ENCODE measurements at regions not wholly inside any gene's neighbourhood (a gene's known extent, or its start where the extent isn't known, plus 50 kb on each side); places are given as distances from the start of the nearest gene placed in this dataset.

DNA sequence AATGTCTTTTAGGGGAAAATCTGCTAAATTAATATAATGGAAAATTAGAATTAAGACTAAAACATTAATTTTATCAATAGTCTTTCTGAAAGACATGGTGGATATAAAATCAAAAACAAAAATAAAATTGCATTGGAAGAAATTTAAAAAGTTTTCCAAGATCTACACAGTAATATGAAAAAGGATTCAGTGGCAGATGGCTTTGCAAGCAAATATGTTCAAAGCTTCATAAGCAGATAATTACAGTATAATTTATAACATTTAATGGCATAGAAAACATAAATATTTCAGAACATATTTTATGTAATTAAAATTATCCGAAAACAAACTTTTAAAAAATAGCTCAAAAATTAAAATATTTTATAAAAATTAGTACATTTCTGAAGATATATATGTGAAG is 512.4 kb upstream of the CYLC2 start:
- Histone ChIP-seq H3K27me3 (ENCODE audit: control insufficient read depth in 1 of 2, insufficient read depth in 2 of 2, low read length in 2 of 2) (no peaks in the 10 kb centered on the region), H3K9me3 (ENCODE audit: low read length) (no peaks in the 10 kb centered on the region), H3K4me3 (replicated peaks in 1 of 3; ENCODE audit: insufficient read depth in 1 of 3, low read depth in 2 of 3, low read length in 3 of 3) (no peak overlapping the region), H3K4me1 (ENCODE audit: insufficient read depth, low read length) (no peaks in the 10 kb centered on the region), H4K20me1 (ENCODE audit: insufficient read depth, low read length) (no peaks in the 10 kb centered on the region), H3K27ac (ENCODE audit: extremely low read length, insufficient read depth, low read length) (no peak overlapping the region), H3K4me2 (ENCODE audit: low read depth, low read length) (no peak overlapping the region), H2AFZ (ENCODE audit: low read length) (no peak overlapping the region), H3K36me3 (replicated peaks in 1 of 2; ENCODE audit: control insufficient read depth in 1 of 2, insufficient read depth in 2 of 2, low read length in 2 of 2) (no peaks in the 10 kb centered on the region), H3K9ac (ENCODE audit: insufficient read depth, low read depth, low read length) (no peak overlapping the region), H3K79me2 (ENCODE audit: insufficient read depth, low read length) (no peaks in the 10 kb centered on the region)
- FAIRE-seq = no peak
- intact Hi-C loops (cut with micrococcal nuclease; ENCODE audit: unreplicated experiment) (no loop called here), in situ Hi-C loops (cut with HindIII; ENCODE audit: extremely low pct_ligation_motif_present, low pct_unique_long_range_greater_than_20kb) (no loop called here)
- BruUV-seq (replicated peaks) = no TSS peak
- ATAC-seq = no peak
- ChIA-PET POLR2A (no interaction called here), CTCF (ENCODE audit: low intra/inter-chr PET ratio, low total read pairs) (no interaction called here)
- no peak for DNase-seq (ENCODE audit: low spot score)
- 0% methylated on average over 1 of the region's 1 CpG for WGBS (ENCODE audit: low lambda C conversion rate)
- no peak for TF ChIP-seq TCF12 (IDR thresholded peaks at IDR 0.05)
- TF ChIP-seq TCF12 (CRISPR knock-in tag; IDR thresholded peaks at IDR 0.05) = no peak
- TF ChIP-seq PHF5A (CRISPR knock-in tag; IDR thresholded peaks at IDR 0.05; ENCODE audit: low read depth, unreplicated experiment) = no peak
- TF ChIP-seq, protein P1, sequence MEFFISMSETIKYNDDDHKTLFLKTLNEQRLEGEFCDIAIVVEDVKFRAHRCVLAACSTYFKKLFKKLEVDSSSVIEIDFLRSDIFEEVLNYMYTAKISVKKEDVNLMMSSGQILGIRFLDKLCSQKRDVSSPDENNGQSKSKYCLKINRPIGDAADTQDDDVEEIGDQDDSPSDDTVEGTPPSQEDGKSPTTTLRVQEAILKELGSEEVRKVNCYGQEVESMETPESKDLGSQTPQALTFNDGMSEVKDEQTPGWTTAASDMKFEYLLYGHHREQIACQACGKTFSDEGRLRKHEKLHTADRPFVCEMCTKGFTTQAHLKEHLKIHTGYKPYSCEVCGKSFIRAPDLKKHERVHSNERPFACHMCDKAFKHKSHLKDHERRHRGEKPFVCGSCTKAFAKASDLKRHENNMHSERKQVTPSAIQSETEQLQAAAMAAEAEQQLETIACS (CRISPR knock-in tag; IDR thresholded peaks at IDR 0.05) = no peak
- no peak for TF ChIP-seq ZNF235 (CRISPR knock-in tag; IDR thresholded peaks at IDR 0.05; ENCODE audit: borderline replicate concordance)
- TF ChIP-seq, protein P2, sequence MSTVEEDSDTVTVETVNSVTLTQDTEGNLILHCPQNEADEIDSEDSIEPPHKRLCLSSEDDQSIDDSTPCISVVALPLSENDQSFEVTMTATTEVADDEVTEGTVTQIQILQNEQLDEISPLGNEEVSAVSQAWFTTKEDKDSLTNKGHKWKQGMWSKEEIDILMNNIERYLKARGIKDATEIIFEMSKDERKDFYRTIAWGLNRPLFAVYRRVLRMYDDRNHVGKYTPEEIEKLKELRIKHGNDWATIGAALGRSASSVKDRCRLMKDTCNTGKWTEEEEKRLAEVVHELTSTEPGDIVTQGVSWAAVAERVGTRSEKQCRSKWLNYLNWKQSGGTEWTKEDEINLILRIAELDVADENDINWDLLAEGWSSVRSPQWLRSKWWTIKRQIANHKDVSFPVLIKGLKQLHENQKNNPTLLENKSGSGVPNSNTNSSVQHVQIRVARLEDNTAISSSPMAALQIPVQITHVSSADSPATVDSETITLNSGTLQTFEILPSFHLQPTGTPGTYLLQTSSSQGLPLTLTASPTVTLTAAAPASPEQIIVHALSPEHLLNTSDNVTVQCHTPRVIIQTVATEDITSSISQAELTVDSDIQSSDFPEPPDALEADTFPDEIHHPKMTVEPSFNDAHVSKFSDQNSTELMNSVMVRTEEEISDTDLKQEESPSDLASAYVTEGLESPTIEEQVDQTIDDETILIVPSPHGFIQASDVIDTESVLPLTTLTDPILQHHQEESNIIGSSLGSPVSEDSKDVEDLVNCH (CRISPR knock-in tag; IDR thresholded peaks at IDR 0.05) = no peak
- TF ChIP-seq, protein P3, sequence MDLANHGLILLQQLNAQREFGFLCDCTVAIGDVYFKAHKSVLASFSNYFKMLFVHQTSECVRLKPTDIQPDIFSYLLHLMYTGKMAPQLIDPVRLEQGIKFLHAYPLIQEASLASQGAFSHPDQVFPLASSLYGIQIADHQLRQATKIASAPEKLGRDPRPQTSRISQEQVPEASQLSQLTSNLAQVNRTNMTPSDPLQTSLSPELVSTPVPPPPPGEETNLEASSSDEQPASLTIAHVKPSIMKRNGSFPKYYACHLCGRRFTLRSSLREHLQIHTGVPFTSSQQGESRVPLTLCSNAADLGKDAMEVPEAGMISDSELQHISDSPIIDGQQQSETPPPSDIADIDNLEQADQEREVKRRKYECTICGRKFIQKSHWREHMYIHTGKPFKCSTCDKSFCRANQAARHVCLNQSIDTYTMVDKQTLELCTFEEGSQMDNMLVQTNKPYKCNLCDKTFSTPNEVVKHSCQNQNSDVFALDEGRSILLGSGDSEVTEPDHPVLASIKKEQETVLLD (CRISPR knock-in tag; IDR thresholded peaks at IDR 0.05; ENCODE audit: low read depth) = no peak
- TF ChIP-seq, protein P4, sequence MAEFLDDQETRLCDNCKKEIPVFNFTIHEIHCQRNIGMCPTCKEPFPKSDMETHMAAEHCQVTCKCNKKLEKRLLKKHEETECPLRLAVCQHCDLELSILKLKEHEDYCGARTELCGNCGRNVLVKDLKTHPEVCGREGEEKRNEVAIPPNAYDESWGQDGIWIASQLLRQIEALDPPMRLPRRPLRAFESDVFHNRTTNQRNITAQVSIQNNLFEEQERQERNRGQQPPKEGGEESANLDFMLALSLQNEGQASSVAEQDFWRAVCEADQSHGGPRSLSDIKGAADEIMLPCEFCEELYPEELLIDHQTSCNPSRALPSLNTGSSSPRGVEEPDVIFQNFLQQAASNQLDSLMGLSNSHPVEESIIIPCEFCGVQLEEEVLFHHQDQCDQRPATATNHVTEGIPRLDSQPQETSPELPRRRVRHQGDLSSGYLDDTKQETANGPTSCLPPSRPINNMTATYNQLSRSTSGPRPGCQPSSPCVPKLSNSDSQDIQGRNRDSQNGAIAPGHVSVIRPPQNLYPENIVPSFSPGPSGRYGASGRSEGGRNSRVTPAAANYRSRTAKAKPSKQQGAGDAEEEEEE (CRISPR knock-in tag; IDR thresholded peaks at IDR 0.05; ENCODE audit: borderline replicate concordance) = no peak
- TF ChIP-seq NR2F1 (CRISPR knock-in tag; IDR thresholded peaks at IDR 0.05) = no peak
- TF ChIP-seq, protein P5, sequence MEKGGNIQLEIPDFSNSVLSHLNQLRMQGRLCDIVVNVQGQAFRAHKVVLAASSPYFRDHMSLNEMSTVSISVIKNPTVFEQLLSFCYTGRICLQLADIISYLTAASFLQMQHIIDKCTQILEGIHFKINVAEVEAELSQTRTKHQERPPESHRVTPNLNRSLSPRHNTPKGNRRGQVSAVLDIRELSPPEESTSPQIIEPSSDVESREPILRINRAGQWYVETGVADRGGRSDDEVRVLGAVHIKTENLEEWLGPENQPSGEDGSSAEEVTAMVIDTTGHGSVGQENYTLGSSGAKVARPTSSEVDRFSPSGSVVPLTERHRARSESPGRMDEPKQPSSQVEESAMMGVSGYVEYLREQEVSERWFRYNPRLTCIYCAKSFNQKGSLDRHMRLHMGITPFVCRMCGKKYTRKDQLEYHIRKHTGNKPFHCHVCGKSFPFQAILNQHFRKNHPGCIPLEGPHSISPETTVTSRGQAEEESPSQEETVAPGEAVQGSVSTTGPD (CRISPR knock-in tag; IDR thresholded peaks at IDR 0.05) = no peak
- TF ChIP-seq ZNF451 (CRISPR knock-in tag; IDR thresholded peaks at IDR 0.05) = no peak
- no peak for TF ChIP-seq SMARCC2 (IDR thresholded peaks at IDR 0.05)
- TF ChIP-seq ZSCAN22 (CRISPR knock-in tag; IDR thresholded peaks at IDR 0.05) = no peak
- TF ChIP-seq, protein P6, sequence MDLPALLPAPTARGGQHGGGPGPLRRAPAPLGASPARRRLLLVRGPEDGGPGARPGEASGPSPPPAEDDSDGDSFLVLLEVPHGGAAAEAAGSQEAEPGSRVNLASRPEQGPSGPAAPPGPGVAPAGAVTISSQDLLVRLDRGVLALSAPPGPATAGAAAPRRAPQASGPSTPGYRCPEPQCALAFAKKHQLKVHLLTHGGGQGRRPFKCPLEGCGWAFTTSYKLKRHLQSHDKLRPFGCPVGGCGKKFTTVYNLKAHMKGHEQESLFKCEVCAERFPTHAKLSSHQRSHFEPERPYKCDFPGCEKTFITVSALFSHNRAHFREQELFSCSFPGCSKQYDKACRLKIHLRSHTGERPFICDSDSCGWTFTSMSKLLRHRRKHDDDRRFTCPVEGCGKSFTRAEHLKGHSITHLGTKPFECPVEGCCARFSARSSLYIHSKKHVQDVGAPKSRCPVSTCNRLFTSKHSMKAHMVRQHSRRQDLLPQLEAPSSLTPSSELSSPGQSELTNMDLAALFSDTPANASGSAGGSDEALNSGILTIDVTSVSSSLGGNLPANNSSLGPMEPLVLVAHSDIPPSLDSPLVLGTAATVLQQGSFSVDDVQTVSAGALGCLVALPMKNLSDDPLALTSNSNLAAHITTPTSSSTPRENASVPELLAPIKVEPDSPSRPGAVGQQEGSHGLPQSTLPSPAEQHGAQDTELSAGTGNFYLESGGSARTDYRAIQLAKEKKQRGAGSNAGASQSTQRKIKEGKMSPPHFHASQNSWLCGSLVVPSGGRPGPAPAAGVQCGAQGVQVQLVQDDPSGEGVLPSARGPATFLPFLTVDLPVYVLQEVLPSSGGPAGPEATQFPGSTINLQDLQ (CRISPR knock-in tag; IDR thresholded peaks at IDR 0.05) = no peak

Data from HepG2 (cell line).